NCI-H526 (cell line): ENCODE measurements at regions not wholly inside any gene's neighbourhood (a gene's known extent, or its start where the extent isn't known, plus 50 kb on each side); places are given as distances from the start of the nearest gene placed in this dataset.
"Not testable (repeated sequence)": the region's sequence is repeated elsewhere in the genome, so short reads cannot be mapped to it uniquely, and the experiment has no call there.

Experiments
- DNase-seq, 2 experiments: peaks; one replicate each; lab custom pipeline; 2025; lab: John Stamatoyannopoulos, UW

DNA sequence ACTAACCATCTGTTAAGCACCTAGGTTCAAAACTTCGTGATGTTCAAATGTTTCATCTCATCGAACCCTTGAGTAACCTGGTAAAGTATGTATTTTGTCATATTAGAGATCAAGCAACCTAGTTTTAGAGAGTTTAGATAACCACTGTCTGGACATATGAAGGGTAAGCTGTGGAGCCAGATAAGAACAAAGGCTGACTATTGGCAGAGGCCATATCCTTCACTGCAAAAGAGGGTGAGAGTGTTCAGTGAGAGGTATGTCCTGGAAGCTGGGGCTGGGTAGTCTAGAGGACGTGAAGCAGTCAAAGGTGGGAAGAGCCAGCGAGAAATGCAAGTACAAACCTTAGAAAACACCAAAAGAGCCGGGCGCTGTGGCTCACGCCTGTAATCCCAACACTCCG, 573.1 kb upstream of the KLF4 start:
- no peak for DNase-seq

DNA sequence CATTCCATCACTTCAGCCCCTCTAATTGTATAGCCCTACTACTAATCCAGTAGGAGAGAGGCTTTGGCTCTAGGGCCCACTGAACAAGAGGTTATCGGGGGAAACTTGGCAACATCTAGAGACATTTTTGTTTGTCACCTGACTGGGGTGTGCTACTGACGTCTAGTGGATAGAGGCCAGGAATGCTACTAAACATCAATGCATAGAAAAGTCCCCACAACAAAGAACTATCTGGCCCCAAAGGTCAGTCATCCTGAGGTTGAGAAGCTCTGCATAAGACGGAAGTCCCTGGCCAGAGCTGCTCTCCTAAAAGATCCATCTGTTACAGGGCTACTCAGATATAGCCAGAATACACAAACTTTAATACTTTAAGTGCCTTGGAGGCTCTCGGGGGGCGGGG, 570.6 kb upstream of the KLF4 start:
- DNase-seq = no peak

DNA sequence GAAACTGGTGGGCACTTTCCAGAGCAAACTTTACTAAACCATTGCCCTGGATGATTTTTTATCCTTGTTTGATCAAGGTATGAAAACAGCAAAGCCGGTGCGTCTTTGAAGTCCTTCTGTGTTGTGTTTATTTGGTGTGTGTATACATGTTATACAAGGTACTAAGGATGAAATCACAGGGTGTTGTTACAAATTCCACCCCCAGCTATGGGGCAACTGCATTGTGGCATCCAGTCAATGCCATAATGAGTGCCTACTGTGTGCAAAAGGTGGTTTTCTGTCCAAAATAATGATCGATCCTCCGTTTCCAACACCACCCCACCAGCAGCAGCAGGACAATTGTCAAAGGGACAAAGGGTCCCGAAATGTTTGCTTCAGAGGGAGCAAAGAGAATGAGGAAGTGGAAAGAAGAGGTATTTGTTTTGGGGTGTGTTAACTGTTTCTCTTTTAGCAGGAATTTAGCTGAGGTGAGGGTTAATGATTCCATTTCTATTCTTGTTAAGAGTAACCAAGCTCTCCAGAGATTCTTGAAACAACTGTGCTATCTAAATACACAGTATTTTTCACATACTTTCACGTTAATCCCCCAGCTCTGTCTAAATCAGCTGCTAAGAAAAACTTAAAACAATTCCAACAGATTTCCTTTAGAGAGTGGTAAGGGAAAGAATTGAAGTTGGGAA, 568.7 kb upstream of the KLF4 start:
- DNase-seq = no peak

DNA sequence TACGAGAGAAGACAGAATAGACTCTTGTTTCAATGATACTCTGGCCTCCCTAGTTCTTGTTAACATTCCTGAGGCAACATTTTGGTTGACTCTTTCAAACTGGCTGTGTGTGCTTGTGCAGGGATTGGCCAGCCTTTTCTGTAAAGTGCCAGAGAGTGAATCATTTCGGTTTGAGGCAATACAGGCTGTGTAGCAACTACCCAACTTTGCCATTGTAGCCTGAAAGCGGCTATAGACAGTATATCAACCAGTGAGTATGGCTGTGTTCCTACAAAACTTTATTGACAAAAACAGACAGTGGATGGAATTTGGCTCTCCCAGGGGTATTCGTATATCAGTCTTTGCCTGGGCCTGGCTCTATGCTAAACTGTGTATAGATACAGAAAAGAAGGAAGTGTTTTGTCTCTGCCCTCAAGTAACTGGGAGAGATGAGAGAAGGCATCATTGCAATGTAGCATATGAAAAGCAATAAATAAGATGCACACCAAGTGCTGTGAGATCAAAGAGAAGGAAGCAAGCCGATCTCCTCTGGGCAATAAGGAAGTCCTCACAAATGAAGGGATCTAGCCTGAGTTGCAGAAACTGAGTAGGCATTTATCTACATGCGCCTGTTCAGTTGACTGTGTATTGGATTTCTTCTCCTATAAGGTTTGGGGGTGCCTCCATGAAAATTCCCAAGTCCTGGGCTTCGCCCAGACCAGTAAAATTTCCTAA, 568.0 kb upstream of the KLF4 start:
- DNase-seq = no peak

DNA sequence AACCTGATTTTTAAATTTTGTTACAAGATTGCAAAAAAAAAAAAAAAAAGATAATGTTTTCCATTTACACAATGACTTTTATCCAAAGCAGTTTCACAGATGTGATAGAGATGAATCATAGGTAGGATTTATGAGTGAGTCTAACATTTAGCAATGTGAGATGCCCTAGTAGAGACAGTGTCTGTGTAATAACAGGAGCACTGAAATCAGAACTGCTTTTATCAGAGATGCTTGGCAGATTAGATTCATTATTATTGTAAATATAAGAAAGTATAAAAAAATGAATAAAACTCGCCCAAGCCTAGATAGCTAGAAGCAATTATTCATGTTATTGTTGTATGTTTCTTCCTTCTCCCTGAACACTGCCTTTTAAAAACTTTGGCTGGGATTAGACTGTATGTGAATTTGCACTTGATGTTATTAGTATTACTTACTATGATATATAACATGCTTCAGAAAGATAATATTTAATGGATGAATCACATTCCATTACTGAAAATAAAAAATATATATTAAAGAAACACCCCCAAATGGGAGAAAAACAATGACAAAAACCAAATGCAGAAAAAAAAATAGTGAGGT, 567.3 kb upstream of the KLF4 start:
- no peak for DNase-seq

DNA sequence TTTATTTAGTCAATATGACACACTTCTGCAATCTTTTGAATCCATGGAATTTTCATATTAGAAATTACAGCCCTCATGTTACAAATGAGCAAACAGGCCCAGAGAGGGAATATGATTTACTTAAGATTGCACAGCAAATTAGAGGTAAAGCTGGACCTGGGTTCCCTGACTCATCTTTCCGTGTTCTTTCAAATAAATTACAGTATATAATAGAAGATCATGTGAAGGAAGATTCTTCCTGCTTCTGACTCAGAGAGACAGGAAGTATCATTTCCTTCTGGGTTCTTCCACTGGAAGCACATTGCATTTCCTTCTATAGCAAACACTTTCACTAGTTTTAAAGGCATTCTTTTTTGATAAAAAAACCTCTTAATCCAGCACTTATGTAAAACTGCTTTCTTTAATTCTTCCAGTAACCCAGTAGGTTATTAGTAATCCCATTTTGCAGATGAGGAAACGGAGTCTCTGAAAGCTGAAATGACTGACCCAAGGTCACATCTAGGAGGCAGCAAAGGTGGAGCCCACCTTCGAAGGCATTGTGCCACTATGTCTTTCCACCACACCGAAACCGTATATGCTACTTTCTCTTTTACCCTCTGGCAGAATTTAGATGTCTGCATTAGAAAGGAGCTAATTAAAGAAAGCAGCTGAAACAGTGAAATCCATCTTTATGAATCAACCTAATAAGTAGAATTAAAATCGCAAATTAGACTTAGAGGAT, 566.7 kb upstream of the KLF4 start:
- DNase-seq = no peak

DNA sequence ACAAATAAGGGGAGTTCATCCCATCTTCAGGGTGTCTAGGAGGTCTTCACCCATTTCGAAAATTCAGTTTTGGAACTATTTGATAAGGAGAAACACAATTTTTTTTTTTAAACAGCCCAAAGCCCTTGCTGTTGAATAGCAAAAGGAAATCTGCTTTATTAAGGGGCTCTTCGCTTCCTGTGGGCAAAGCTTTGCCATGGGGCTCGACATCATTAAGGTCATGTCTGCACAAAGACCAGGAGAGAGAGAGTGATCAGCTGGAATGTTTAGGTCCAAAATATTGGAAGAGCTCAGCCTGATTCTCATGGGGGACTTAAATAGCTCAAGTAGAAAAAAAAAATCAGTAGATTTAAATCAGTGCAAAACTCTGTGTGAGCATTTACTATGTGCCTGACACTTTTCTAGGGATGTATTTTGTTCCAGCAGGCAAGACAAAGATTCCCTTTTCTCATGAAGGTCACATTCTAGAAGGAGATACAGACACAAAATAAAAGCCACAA, 564.6 kb upstream of the KLF4 start:
- no peak for DNase-seq

DNA sequence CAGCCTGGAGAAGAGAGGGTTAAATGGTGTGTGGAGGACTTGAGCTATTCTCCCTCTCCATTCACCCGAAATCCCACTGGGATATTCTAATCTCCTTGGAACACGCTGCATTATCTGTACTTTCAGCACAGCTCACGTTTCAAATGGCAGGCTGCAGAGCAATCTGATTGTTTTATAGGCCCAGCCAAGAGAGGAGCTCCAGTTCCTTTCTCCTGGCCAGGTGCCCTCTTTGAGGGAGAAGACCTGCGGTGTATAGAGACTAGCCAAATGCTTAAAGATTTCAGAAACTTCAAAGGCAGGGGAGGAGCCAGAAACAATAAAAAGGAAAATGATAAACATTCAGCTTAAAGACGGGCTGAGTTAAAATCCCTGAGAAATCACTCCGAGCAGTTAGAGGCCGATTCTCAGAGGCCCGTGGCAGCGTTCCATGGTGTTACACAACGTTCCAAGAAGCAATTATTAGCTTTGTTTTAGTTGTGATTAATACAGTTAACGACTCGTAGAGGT, 564.0 kb upstream of the KLF4 start:
- DNase-seq = peak; percentile 60 to 66

DNA sequence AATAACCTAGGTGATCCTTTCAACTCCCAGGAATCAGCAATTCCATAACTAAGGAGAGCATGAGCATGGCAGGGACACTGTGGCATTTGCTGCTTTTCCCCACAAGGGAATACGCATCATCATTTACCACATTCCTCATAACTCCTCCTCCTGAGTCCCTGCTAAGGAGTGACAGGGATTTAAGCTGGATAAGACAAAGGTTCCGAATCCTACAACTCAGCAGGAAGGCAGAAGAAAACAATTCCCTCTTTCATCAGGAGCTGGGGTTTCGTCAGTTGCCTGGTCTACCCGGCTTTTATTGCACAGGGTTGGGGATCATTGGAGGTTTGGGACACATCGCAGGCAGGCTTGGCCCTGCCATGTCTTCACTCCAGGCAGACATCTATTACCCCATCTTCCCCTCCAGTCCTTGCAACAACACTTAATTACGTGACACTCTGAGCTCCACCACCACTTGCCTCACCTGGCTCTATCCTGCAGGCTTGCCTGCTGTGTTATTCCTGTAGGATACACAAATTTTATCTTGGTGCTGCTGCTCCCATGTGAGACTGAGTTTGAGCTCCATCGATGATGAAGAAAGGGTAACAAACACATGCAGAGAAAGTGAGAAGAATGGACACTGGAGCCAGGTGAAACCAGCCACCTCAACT, 563.0 kb upstream of the KLF4 start:
- DNase-seq = no peak

DNA sequence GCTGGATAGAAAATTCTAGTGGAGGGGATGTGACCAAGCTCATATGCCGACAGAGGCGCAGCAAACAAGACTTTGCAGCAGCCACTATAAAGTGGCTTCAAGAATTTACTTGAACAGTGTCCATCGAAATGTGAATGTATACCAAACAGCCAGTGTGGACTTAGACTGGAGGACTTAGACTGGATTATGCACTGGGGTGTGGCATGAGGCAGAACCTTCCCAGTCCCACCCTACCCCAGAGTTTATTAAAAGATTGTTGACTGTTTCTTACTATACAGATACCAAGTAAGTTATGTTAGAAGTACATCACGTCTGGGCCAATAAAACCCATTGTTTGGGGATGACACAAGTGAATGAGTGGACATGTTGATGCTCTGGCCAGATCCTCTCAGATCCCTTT, 561.3 kb upstream of the KLF4 start:
- DNase-seq = no peak

DNA sequence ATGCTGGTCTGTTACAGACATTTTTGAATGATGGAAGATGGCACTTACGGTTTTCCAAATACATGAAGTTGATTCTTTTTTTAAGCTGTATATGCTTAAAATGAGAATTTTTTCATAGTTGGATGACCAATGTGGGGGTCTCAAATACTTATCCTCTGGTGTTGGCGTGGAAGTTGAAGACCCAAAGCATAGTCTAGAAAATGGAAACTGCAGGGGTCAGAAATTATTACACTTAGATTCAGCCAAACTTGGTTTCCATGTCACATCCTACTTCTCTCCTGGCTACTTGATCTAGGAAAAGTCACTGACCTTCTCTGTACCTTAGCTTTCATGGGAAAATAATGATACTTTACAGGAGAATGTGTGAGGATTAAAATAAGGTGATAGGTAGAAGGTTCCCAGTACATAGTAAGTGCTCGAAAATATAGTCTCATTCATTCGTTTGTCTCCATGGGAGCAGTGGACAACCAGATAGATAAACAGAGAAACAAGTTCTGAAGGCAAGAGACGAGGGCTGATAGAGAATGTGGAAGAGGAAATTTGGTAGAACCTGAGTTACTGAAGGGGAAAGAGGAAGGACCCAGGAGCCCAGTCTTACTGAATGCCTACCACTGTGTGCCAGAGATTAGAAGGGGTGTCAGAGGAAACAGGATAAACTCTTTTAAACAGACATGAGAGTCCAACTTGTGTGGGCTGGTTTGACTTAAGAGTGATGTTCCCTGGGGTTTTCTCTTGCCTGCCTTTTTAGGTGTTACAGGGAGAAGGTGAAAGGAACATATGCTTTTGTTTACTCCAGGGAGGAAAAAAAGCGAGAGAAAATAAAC, 560.3 kb upstream of the KLF4 start:
- no peak for DNase-seq

DNA sequence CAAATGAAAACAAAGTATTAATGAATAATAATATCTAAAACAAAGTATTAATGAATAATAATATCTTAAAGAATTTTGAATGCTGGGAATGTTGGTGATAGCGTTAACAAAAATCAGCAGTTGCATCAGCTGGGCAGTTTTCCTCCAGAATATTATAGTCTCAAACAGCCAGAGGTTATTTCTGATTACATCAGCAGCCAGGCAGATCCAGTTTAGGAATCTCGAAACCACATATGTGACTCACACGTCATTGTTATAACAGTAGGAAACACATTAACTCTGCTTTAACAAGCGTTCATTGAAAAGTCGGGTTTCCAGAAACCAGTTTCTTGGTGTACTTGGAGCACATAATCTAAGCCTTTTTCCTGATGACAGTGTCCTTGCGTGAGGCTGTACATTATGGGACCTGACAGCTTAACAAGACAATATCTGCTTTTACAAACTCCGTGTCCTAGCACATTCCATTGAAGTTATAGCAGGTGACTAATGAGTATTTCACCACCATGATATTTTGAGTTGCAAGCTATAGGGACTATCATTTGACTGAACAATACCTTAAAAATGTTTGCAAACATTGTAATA, 559.5 kb upstream of the KLF4 start:
- no peak for DNase-seq

DNA sequence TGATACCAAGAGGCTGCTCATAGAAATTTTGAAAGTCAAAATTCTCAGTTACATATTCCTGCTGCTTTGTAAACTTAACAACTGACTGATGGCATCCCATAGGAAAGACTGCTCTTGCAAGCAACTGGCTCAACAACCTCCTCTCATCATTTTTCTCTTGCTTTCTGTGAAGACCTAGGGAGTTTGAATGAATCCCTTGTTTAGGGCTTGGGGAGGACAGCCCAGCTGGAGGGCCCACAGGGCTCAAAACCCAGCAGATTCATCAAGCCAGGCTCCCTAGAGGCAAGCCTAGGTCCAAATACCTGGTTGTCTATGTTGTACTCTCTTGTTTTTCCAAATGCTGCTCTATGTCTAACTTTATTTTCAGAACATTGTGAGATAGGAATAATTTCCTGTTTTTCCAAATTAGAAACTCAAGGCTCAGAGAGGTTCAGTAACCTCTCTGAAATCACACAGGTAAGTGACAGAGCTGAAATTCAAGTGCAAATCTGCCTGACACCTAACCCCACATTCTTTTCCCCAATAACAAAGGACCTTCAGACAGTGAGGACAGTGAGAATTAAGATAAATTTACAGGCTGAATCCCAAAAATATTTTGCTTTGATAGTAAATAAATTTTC, 558.9 kb upstream of the KLF4 start:
- no peak for DNase-seq

DNA sequence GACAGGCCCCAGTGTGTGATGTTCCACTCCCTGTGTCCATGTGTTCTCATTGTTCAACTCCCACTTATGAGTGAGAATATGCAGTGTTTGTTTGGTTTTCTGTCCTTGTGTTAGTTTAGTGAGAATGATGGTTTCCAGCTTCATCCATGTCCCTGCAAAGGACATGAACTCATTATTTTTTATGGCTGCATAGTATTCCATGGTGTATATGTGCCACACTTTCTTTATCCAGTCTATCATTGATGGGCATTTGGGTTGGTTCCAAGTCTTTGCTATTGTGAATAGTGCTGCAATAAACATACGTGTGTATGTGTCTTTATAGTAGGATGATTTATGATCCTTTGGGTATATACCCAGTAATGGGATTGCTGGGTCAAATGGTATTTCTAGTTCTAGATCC, 558.2 kb upstream of the KLF4 start:
- DNase-seq = not testable (repeated sequence)

DNA sequence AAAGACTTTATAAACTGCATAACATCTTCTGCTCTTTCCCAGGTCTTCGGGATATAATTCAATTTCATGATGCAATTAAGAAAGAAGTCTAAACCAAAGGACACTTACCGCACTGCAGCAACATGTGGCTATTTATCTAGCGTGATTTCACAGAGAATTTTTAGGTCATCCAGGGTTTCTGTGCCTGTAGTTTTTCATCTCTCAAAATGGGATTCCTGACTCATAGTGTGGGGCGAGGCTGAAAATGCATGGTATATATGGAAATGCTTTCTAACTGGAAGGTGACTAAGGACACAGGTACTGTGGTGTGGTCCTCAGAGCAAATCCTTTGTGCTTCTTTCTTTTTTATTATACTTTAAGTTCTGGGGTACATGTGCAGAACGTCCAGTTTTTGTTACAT, 557.7 kb upstream of the KLF4 start:
- no peak for DNase-seq

DNA sequence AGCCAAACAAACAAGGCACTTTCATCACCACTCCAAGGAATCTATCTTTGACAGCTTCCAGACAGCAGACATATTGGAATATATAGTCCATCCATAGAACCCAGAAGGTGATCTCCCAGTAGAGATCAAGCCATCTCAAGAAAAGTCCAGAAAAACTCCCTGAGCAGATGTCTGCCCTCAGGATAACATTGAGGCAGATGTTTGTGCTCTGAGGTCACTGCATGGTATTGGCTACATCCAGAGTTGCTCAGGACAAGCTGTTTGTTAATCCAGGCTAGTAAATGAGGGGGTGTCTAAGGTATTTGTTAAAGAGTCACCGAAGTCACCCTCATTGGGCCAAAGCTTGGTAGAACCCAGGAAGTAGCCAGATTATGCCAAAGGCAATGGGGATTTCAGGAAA, 556.3 kb upstream of the KLF4 start:
- no peak for DNase-seq

DNA sequence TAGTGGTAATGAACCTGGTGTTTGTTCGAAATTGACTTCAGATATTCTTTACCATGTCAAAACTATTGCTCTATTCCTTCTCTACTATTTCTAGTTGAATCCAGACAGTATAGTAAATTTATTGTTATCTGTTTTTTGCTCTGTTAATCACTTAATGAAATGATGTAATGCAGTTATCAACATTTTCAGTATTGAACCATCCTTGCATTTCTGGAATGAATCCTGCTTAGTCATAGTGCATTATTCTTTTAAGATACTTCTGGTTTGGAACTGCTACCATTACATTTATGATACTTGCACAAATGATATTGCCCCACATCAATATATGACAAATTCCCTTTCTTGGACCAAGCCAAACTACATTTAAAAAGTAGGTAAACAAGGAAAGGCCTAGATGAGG, 554.0 kb upstream of the KLF4 start:
- DNase-seq = no peak

DNA sequence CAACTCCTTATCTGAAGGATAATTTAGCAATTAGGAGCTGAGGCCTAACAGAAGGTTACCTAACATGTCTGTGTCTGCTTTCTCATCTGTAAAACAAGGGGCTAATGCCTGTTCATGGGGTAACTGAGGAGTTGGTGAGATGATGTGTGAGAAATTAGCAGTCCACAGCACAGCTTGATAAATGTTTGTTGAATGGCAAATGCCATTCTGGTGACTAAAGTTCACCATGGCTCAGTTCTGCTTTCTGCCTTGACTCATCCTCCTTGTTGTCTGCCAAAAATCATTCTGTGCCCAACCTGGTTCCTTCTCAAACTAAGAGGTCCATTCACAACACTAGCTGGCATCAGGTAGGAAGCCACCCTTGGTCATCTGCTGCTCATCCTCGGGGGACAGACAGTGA, 552.0 kb upstream of the KLF4 start:
- no peak for DNase-seq

DNA sequence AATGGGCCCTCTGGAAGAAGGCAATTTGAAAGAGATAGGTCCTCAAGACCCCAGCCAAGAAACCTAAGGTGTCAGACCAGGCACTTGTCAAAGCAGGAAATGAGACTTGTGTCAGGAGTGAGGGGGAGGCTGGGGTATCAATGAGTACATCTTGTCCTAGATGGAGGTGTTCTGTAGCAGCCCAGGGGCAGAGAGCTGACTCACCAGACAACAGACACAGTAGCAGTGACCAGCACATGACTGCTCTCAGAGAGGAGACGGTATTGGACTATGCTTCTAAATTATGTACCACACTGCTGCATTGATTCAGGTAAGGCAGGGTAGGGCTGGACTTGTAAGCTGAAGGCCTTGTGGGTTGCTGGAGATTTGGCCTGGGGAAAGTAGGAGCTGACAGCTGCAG, 551.2 kb upstream of the KLF4 start:
- no peak for DNase-seq

DNA sequence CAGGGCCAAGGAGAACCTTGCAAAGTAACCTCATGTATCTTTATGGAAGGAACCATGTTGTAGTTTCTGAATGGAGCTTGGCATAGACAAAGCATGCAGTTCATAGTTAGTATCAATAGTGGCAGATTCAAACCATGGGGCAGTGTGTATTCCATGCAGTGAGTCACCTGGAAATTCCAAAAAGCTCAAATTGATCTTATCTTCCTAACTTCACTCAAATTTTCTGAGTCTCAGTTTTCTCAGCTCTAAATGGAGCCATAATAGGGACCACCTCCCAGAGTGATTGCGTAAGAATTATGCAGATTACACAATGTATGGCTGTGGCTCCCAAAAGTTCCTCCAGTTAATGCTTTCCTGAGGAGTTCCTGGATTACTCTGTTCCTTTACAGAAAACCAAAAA, 549.9 kb upstream of the KLF4 start:
- no peak for DNase-seq
